ENCODE measurements at regions not wholly inside any gene's neighbourhood (a gene's known extent, or its start where the extent isn't known, plus 50 kb on each side); places are given as distances from the start of the nearest gene placed in this dataset.
A peak's percentile ranks its signal among the peaks of the same experiment; 100 is the strongest.

DNA sequence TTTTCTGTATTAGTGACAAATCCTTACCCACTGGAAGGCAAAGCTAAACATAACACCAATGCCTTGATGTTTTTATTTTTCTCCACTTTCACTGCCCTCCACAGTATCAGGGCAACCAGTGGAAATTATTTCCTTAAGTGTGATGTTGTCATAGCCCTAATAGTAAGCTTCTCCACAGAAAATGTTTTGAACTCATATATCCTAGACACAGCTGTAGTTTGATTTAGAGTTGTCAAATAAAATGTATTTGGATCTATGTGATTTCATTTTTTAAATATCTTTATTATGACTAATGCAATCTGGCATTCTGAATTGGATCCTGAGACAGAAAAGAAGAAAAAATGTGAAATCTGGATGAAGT lies 70.9 kb upstream of the UFL1 start:
- H3K27ac Mint-ChIP-seq (ENCODE audit: unreplicated experiment), result no peak overlapping the region
- no peak overlapping the region for H3K4me3 Mint-ChIP-seq (ENCODE audit: unreplicated experiment)
- H3K9me3 Mint-ChIP-seq (ENCODE audit: unreplicated experiment), result peaks cover 2% of the 10 kb centered on the region
- Histone ChIP-seq H3K9me3 (ENCODE audit: insufficient read depth, low read depth, low read length) (no peaks in the 10 kb centered on the region), H3K4me1 (ENCODE audit: insufficient read depth, low read length) (no peaks in the 10 kb centered on the region), H3K27me3 (ENCODE audit: insufficient read depth, low read length) (no peaks in the 10 kb centered on the region), H3K4me3 (ENCODE audit: insufficient read depth, low read depth, low read length) (no peak overlapping the region), H3K36me3 (ENCODE audit: insufficient read depth, low read length) (no peaks in the 10 kb centered on the region), H3K79me2 (ENCODE audit: insufficient read depth, low read length) (no peaks in the 10 kb centered on the region), H2AFZ (ENCODE audit: low read depth, low read length) (no peak overlapping the region), H4K20me1 (ENCODE audit: insufficient read depth, low read length) (no peaks in the 10 kb centered on the region), H3K4me2 (ENCODE audit: low read length) (no peak overlapping the region), H3K27ac (ENCODE audit: low read depth, low read length) (no peak overlapping the region), H3K9ac (ENCODE audit: low read length) (no peak overlapping the region)
- DNase-seq (ENCODE audit: low read depth) (no peak), FAIRE-seq (no peak)
- peaks cover 8% of the 10 kb centered on the region for H3K4me1 Mint-ChIP-seq (ENCODE audit: low read depth, unreplicated experiment)
- H3K36me3 Mint-ChIP-seq (ENCODE audit: low read depth, unreplicated experiment), result no peaks in the 10 kb centered on the region
- no peak for TF ChIP-seq EZH2 (IDR thresholded peaks at IDR 0.05; ENCODE audit: insufficient read depth, low read length)
- TF ChIP-seq, protein P1, sequence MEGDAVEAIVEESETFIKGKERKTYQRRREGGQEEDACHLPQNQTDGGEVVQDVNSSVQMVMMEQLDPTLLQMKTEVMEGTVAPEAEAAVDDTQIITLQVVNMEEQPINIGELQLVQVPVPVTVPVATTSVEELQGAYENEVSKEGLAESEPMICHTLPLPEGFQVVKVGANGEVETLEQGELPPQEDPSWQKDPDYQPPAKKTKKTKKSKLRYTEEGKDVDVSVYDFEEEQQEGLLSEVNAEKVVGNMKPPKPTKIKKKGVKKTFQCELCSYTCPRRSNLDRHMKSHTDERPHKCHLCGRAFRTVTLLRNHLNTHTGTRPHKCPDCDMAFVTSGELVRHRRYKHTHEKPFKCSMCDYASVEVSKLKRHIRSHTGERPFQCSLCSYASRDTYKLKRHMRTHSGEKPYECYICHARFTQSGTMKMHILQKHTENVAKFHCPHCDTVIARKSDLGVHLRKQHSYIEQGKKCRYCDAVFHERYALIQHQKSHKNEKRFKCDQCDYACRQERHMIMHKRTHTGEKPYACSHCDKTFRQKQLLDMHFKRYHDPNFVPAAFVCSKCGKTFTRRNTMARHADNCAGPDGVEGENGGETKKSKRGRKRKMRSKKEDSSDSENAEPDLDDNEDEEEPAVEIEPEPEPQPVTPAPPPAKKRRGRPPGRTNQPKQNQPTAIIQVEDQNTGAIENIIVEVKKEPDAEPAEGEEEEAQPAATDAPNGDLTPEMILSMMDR (IDR thresholded peaks at IDR 0.05; ENCODE audit: insufficient read depth, low read depth, low read length), result no peak
- H3K27me3 Mint-ChIP-seq (ENCODE audit: low read depth, unreplicated experiment), result no peaks in the 10 kb centered on the region

DNA sequence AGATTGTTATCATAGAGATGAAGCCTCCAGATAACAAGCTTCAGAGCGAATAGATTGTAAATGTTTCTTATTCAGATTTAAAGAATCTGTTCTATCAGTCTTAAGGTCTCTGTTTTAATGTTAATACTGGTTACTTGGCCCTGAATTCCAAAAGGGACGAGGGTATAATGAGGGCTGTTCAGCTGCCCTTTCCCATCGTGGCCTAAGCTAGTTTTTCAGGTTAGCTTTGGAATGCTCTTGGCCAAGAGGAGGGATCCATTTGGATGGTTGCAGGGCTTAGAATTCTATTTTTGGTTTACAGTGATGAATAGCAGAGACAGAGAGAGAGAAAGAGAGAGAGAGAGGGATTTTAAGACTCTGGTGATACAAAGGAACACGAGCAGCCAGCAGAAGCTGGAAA lies 62.8 kb upstream of the UFL1 start:
- peaks cover 8% of the 10 kb centered on the region for H3K4me1 Mint-ChIP-seq (ENCODE audit: low read depth, unreplicated experiment)
- H3K9me3 Mint-ChIP-seq (ENCODE audit: unreplicated experiment), result no peaks in the 10 kb centered on the region
- no peak overlapping the region for H2AFZ ChIP-seq (ENCODE audit: low read depth, low read length)
- no peaks in the 10 kb centered on the region for H3K4me1 ChIP-seq (ENCODE audit: insufficient read depth, low read length)
- no peak overlapping the region for H3K4me3 ChIP-seq (ENCODE audit: insufficient read depth, low read depth, low read length)
- H3K36me3 Mint-ChIP-seq (ENCODE audit: low read depth, unreplicated experiment), result no peaks in the 10 kb centered on the region
- H3K27ac ChIP-seq (ENCODE audit: low read depth, low read length), result no peak overlapping the region
- no peaks in the 10 kb centered on the region for H3K9me3 ChIP-seq (ENCODE audit: insufficient read depth, low read depth, low read length)
- H3K9ac ChIP-seq (ENCODE audit: low read length), result no peak overlapping the region
- no peak overlapping the region for H3K4me3 Mint-ChIP-seq (ENCODE audit: unreplicated experiment)
- no peaks in the 10 kb centered on the region for H3K79me2 ChIP-seq (ENCODE audit: insufficient read depth, low read length)
- no peaks in the 10 kb centered on the region for H3K36me3 ChIP-seq (ENCODE audit: insufficient read depth, low read length)
- no peak overlapping the region for H3K27ac Mint-ChIP-seq (ENCODE audit: unreplicated experiment)
- TF ChIP-seq EZH2 (IDR thresholded peaks at IDR 0.05; ENCODE audit: insufficient read depth, low read length), result no peak
- TF ChIP-seq, protein P1 (IDR thresholded peaks at IDR 0.05; ENCODE audit: insufficient read depth, low read depth, low read length), result no peak
- no peak overlapping the region for H3K4me2 ChIP-seq (ENCODE audit: low read length)
- H3K27me3 Mint-ChIP-seq (ENCODE audit: low read depth, unreplicated experiment), result no peaks in the 10 kb centered on the region
- no peaks in the 10 kb centered on the region for H3K27me3 ChIP-seq (ENCODE audit: insufficient read depth, low read length)
- no peak for DNase-seq (ENCODE audit: low read depth)
- H4K20me1 ChIP-seq (ENCODE audit: insufficient read depth, low read length), result no peaks in the 10 kb centered on the region
- FAIRE-seq, result no peak

DNA sequence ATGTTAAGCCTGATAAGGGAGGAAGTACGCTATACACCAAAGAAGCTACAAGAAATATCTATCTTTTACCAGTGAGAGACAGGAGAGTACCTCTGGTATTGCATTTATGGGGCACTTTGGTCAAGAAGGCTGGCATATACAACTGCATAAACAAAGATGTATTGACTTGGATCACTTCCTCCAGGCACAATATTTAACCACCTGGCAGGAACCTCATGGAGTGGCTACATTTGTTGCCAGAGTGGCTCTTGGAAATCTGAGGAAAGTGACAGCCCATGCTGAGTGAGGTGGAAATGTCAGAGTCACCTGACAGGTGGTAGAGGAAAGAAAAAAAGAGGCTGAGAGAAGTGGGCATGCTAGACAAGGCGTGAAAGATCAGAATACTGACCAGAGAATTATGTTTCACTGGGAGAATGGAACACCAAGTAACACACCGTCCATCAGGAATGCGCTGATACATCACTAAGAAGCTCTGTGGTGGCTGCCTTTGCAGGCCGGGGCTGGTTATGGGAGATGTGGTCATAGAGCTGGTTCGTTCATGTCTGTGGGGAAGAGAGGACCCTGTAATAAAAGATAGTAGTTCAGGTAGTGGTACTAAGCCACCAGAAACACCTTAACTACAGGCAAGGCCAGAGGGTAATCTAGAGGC lies 61.4 kb upstream of the UFL1 start:
- TF ChIP-seq, protein P1 (IDR thresholded peaks at IDR 0.05; ENCODE audit: insufficient read depth, low read depth, low read length), result no peak
- no peak for TF ChIP-seq EZH2 (IDR thresholded peaks at IDR 0.05; ENCODE audit: insufficient read depth, low read length)
- Mint-ChIP-seq H3K4me3 (ENCODE audit: unreplicated experiment) (no peak overlapping the region), H3K36me3 (ENCODE audit: low read depth, unreplicated experiment) (no peaks in the 10 kb centered on the region), H3K4me1 (ENCODE audit: low read depth, unreplicated experiment) (peaks cover 8% of the 10 kb centered on the region), H3K9me3 (ENCODE audit: unreplicated experiment) (no peaks in the 10 kb centered on the region), H3K27ac (ENCODE audit: unreplicated experiment) (peak overlapping the region; percentile 66), H3K27me3 (ENCODE audit: low read depth, unreplicated experiment) (no peaks in the 10 kb centered on the region)
- Histone ChIP-seq H3K4me2 (ENCODE audit: low read length) (no peak overlapping the region), H3K79me2 (ENCODE audit: insufficient read depth, low read length) (no peaks in the 10 kb centered on the region), H3K4me3 (ENCODE audit: insufficient read depth, low read depth, low read length) (no peak overlapping the region), H3K9me3 (ENCODE audit: insufficient read depth, low read depth, low read length) (no peaks in the 10 kb centered on the region), H3K27ac (ENCODE audit: low read depth, low read length) (no peak overlapping the region), H2AFZ (ENCODE audit: low read depth, low read length) (no peak overlapping the region), H3K4me1 (ENCODE audit: insufficient read depth, low read length) (no peaks in the 10 kb centered on the region), H3K36me3 (ENCODE audit: insufficient read depth, low read length) (no peaks in the 10 kb centered on the region), H3K9ac (ENCODE audit: low read length) (no peak overlapping the region), H3K27me3 (ENCODE audit: insufficient read depth, low read length) (no peaks in the 10 kb centered on the region), H4K20me1 (ENCODE audit: insufficient read depth, low read length) (no peaks in the 10 kb centered on the region)
- FAIRE-seq (no peak), DNase-seq (ENCODE audit: low read depth) (no peak)

All from astrocyte (in vitro differentiated cells and primary cell).